GM12891 (cell line): ENCODE measurements at regions not wholly inside any gene's neighbourhood (a gene's known extent, or its start where the extent isn't known, plus 50 kb on each side); places are given as distances from the start of the nearest gene placed in this dataset.

Source experiments
- DNase-seq: peaks from one replicate; pipeline ENCODE4 v3.0.0; 2011; ENCODE audit warnings: low spot score; ENCODE audit not compliant: insufficient read length
- FAIRE-seq: peaks from 2 replicates; lab custom pipeline; 2011; peaks lifted over from hg19 to GRCh38; lab: Jason Lieb, UNC
- PAX5 ChIP-seq: IDR thresholded peaks from 2 replicates; pipeline ENCODE4 v1.6.1; 2011; ENCODE audit warnings: low read length, moderate library complexity, mild to moderate bottlenecking; ENCODE audit not compliant: insufficient read depth, severe bottlenecking
- POLR2A ChIP-seq: IDR thresholded peaks from 2 replicates; pipeline ENCODE4 v1.6.1; 2011; ENCODE audit warnings: low read depth, low read length, control low read depth
- POLR2AphosphoS5 ChIP-seq: IDR thresholded peaks from 2 replicates; pipeline ENCODE4 v1.6.1; 2011; ENCODE audit warnings: low read depth, low read length, control low read depth
- POU2F2 ChIP-seq: IDR thresholded peaks from 2 replicates; pipeline ENCODE4 v1.6.1; 2011; ENCODE audit warnings: low read depth, mild to moderate bottlenecking, control low read depth, low read length, moderate library complexity
- SPI1 ChIP-seq: IDR thresholded peaks from 2 replicates; pipeline ENCODE4 v1.6.1; 2011; ENCODE audit warnings: low read depth, low read length, control low read depth
- TAF1 ChIP-seq: IDR thresholded peaks from 2 replicates; pipeline ENCODE4 v1.6.1; 2011; ENCODE audit warnings: low read depth, low read length, control low read depth

- FAIRE-seq: no peak
- TF ChIP-seq POLR2A (no peak), POLR2AphosphoS5 (no peak), TAF1 (no peak), SPI1 (no peak)
- no peak for DNase-seq
Observed at GRCh38 chr5:44443172-44443571, 54.0 kb upstream of the FGF10 start.

GRCh38 chr5:44441460-44441859 is 52.2 kb upstream of the FGF10 start:
- TF ChIP-seq POLR2A (no peak), SPI1 (no peak), POLR2AphosphoS5 (no peak), POU2F2 (no peak), PAX5 (no peak), TAF1 (no peak)
- DNase-seq (no peak), FAIRE-seq (no peak)

GRCh38 chr5:44440186-44440585 is 51.0 kb upstream of the FGF10 start:
- no peak for DNase-seq
- no peak for FAIRE-seq
- TF ChIP-seq SPI1: no peak
